ENCODE measurements at regions not wholly inside any gene's neighbourhood (a gene's known extent, or its start where the extent isn't known, plus 50 kb on each side); places are given as distances from the start of the nearest gene placed in this dataset.

GRCh38 chr15:34647569-34648293, 64.3 kb upstream of the GOLGA8B start (continued):
- TF ChIP-seq CHAMP1 (IDR thresholded peaks at IDR 0.05) (no peak), ILK (tag; IDR thresholded peaks at IDR 0.05; ENCODE audit: borderline replicate concordance, low read depth) (no peak)

- 18% methylated on average over 2 of the region's 2 CpGs for WGBS (ENCODE audit: insufficient coverage, low coverage, missing lambda C conversion rate)
- DNase-seq (ENCODE audit: extremely low read depth in 1 of 4, low spot score in 3 of 4) = no peak
- H3K27me3 ChIP-seq (ENCODE audit: control insufficient read depth in 2 of 2, insufficient read depth in 2 of 2, low read length in 2 of 2) = no peaks in the 10 kb centered on the region
- peak overlapping the region; percentile 58 for H2AFZ ChIP-seq (ENCODE audit: low read depth, low read length)
- H3K4me3 ChIP-seq = peak overlapping the region; percentile 31
- H3K9me1 ChIP-seq (ENCODE audit: control insufficient read depth, insufficient read depth, low read length) = no peaks in the 10 kb centered on the region
- BruUV-seq (replicated peaks) = no TSS peak
- peaks cover 30% of the 10 kb centered on the region for H3K79me2 ChIP-seq (ENCODE audit: control insufficient read depth, insufficient read depth, low read length)
- no peaks in the 10 kb centered on the region for H4K20me1 ChIP-seq (replicated peaks; ENCODE audit: control insufficient read depth, insufficient read depth, low read length)
- intact Hi-C loops (cut with micrococcal nuclease) (no loop called here), in situ Hi-C loops (cut with MboI) (no loop called here)
- POLR2A ChIA-PET = interaction anchor here (1.0 to 2.8 kb wide), 4 partner anchors 9 to 46 kb away, joined by 3 to 17 read pairs (median 4); no protein-coding TSS in a partner anchor
- H3K4me1 ChIP-seq (replicated peaks in 1 of 2; ENCODE audit: control insufficient read depth in 2 of 2, insufficient read depth in 2 of 2, low read length in 2 of 2) = peaks cover 2 to 58% of the 10 kb centered on the region in 2 experiments; a peak in 4 of 5 replicates
- H3K36me3 ChIP-seq (ENCODE audit: control insufficient read depth, insufficient read depth, low read length) = no peaks in the 10 kb centered on the region
- TF ChIP-seq RFX1 (IDR thresholded peaks at IDR 0.05) = peak; percentile 77
- no peak for TF ChIP-seq MXI1 (IDR thresholded peaks at IDR 0.05; ENCODE audit: low read depth, low read length)
- no peak for FAIRE-seq
- CTCF ChIA-PET (ENCODE audit: low intra/inter-chr PET ratio) = no interaction called here
- H3K4me2 ChIP-seq (ENCODE audit: insufficient read depth, low read length) = peak overlapping the region; percentile 80
- peak overlapping the region in 1 of 2 experiments; percentile 70; a peak in 2 of 4 replicates for H3K9ac ChIP-seq (ENCODE audit: insufficient read depth in 1 of 2, low read depth in 2 of 2, low read length in 2 of 2)
- peaks cover 10% of the 10 kb centered on the region; the same call in 1 of the 2 replicates for H3K9me3 ChIP-seq (replicated peaks; ENCODE audit: control insufficient read depth, insufficient read depth, low read depth, low read length)
- H3K27ac ChIP-seq (ENCODE audit: extremely low read depth, low read depth, low read length) = peak overlapping the region; percentile 34
- no peak for ATAC-seq
Measured at GRCh38 chr15:34646918-34647317, 63.5 kb upstream of the GOLGA8B start.
